DND-41 (cell line): ENCODE measurements at regions not wholly inside any gene's neighbourhood (a gene's known extent, or its start where the extent isn't known, plus 50 kb on each side); places are given as distances from the start of the nearest gene placed in this dataset.

Source experiments
- ATAC-seq: fragments of 200-7000 bp; cut with Tn5 transposase; 3 replicates; pipeline ENCODE4 v1.9.1; 2021; ENCODE audit warnings: low read depth; ENCODE audit not compliant: insufficient read depth
- DNase-seq: peaks from one replicate; pipeline ENCODE4 v3.0.0-alpha.2; 2020
- H2AFZ ChIP-seq: 2 replicates; pipeline ENCODE4 v1.6.0; 2012; ENCODE audit warnings: low read depth, low read length
- H3K27ac ChIP-seq: 2 replicates; pipeline ENCODE4 v1.5.1; 2012; ENCODE audit warnings: low read length, inconsistent platforms
- H3K27me3 ChIP-seq: fragments of 200-600 bp; sonication (generic); 2 replicates; pipeline ENCODE4 v1.6.0; 2012; ENCODE audit warnings: low read length, mild to moderate bottlenecking, inconsistent platforms; ENCODE audit not compliant: insufficient read depth, poor library complexity
- H3K36me3 ChIP-seq: 2 replicates; pipeline ENCODE4 v1.5.1; 2012; ENCODE audit warnings: low read length, inconsistent platforms; ENCODE audit not compliant: insufficient read depth
- H3K4me1 ChIP-seq: 2 replicates; pipeline ENCODE4 v1.5.1; 2012; ENCODE audit warnings: mild to moderate bottlenecking, low read length; ENCODE audit not compliant: insufficient read depth
- H3K4me2 ChIP-seq: 2 replicates; pipeline ENCODE4 v1.6.0; 2012; ENCODE audit warnings: mild to moderate bottlenecking, moderate library complexity, low read length, inconsistent platforms; ENCODE audit not compliant: insufficient read depth
- H3K4me3 ChIP-seq, 2 experiments: fragments of 200-600 bp in 1 of 2; shearing (Covaris generic) in 1 of 2; 2 replicates each; pipeline ENCODE4 v1.5.1; 2012 to 2016; ENCODE audit warnings: inconsistent platforms in 2 of 2, low read length in 2 of 2, mild to moderate bottlenecking in 2 of 2, low read depth in 1 of 2, moderate library complexity in 1 of 2
- H3K79me2 ChIP-seq: 2 replicates; pipeline ENCODE4 v1.6.0; 2012; ENCODE audit warnings: low read length, inconsistent platforms; ENCODE audit not compliant: insufficient read depth
- H3K9ac ChIP-seq: 2 replicates; pipeline ENCODE4 v1.6.0; 2012; ENCODE audit warnings: low read depth, mild to moderate bottlenecking, inconsistent platforms, low read length, moderate library complexity
- H3K9me3 ChIP-seq: 2 replicates; pipeline ENCODE4 v1.5.1; 2012; ENCODE audit warnings: low read length, moderate library complexity, mild to moderate bottlenecking, inconsistent platforms; ENCODE audit not compliant: insufficient read depth, severe bottlenecking
- H4K20me1 ChIP-seq: 2 replicates; pipeline ENCODE4 v1.6.0; 2012; ENCODE audit warnings: low read length; ENCODE audit not compliant: insufficient read depth
- CTCF ChIP-seq: IDR thresholded peaks from 2 replicates; pipeline ENCODE4 v1.5.1; 2012; ENCODE audit warnings: borderline replicate concordance, low read length, moderate library complexity, mild to moderate bottlenecking; ENCODE audit not compliant: poor library complexity, severe bottlenecking; ENCODE audit errors: extremely low read depth
- EZH2 ChIP-seq: IDR thresholded peaks from 3 replicates; pipeline ENCODE4 v1.6.1; 2012; ENCODE audit warnings: borderline replicate concordance, low read depth, mild to moderate bottlenecking, moderate library complexity, low read length, inconsistent platforms; ENCODE audit not compliant: severe bottlenecking

- Histone ChIP-seq H3K9ac (no peak overlapping the region), H4K20me1 (no peaks in the 10 kb centered on the region), H3K4me2 (no peak overlapping the region), H3K4me1 (no peaks in the 10 kb centered on the region), H3K79me2 (no peaks in the 10 kb centered on the region), H3K27ac (no peak overlapping the region), H3K9me3 (no peaks in the 10 kb centered on the region), H2AFZ (no peak overlapping the region), H3K36me3 (no peaks in the 10 kb centered on the region), H3K4me3 (no peak overlapping the region), H3K27me3 (no peaks in the 10 kb centered on the region)
- TF ChIP-seq EZH2 (no peak), CTCF (no peak)
- DNase-seq: no peak
- no peak for ATAC-seq
Observed at GRCh38 chr2:176745543-176746200, 466.9 kb upstream of the HNRNPA3 start.

GRCh38 chr2:176746411-176746810 lies 466.2 kb upstream of the HNRNPA3 start:
- Histone ChIP-seq H3K9me3 (no peaks in the 10 kb centered on the region), H2AFZ (no peak overlapping the region), H3K27me3 (no peaks in the 10 kb centered on the region), H3K9ac (no peak overlapping the region), H3K4me1 (no peaks in the 10 kb centered on the region), H4K20me1 (no peaks in the 10 kb centered on the region), H3K4me3 (no peak overlapping the region), H3K27ac (no peak overlapping the region), H3K79me2 (no peaks in the 10 kb centered on the region), H3K4me2 (no peak overlapping the region), H3K36me3 (no peaks in the 10 kb centered on the region)
- TF ChIP-seq CTCF (no peak), EZH2 (no peak)
- ATAC-seq (no peak), DNase-seq (no peak)

DNA sequence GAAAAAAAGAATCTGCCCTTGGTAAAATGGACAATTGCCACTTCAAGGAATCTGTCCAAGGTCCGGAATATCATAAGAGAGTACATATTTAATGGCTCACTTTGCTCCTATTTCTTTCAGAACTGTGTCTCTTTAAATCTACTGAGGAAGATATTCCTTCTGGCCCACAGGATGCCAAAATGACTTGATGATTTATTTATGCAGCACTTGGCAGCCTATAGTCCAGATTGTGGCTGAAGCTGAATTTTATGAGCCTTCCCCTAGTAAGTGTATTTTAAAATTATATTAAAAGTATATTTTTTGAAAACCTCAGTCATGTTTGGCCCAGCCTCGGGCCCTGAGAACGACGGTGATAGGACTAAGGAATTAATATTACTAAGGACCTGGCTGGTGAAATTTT lies 465.1 kb upstream of the HNRNPA3 start:
- H3K4me3 ChIP-seq: no peak overlapping the region
- H4K20me1 ChIP-seq: no peaks in the 10 kb centered on the region
- no peaks in the 10 kb centered on the region for H3K36me3 ChIP-seq
- H3K79me2 ChIP-seq: no peaks in the 10 kb centered on the region
- ATAC-seq (no peak), DNase-seq (no peak)
- H3K9ac ChIP-seq: no peak overlapping the region
- no peaks in the 10 kb centered on the region for H3K27me3 ChIP-seq
- no peaks in the 10 kb centered on the region for H3K4me1 ChIP-seq
- no peaks in the 10 kb centered on the region for H3K9me3 ChIP-seq
- TF ChIP-seq EZH2 (no peak), CTCF (no peak)
- H3K4me2 ChIP-seq: no peak overlapping the region
- no peak overlapping the region for H2AFZ ChIP-seq
- H3K27ac ChIP-seq: no peak overlapping the region

DNA sequence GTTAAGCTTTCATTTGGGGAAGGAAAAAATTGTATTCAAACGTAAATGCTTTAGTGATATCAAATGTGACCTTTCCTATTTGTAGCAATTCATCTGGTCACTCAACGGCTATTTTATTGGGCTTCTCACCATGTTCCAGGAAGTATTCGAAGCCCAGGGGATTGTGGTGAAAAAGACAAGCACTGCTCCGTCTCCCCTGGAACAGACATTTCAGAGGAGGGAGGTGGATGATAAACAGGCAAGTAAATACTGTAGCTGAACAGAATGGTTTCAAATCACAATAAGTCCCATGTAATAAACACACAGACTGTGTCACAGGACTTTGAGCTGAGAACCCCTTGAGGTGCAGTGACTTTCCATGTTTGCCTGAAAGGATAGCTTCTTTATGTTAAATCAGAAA lies 464.7 kb upstream of the HNRNPA3 start:
- ATAC-seq (no peak), DNase-seq (no peak)
- Histone ChIP-seq H2AFZ (no peak overlapping the region), H3K4me1 (no peaks in the 10 kb centered on the region), H4K20me1 (no peaks in the 10 kb centered on the region), H3K36me3 (no peaks in the 10 kb centered on the region), H3K27me3 (no peaks in the 10 kb centered on the region), H3K27ac (no peak overlapping the region), H3K9ac (no peak overlapping the region), H3K79me2 (no peaks in the 10 kb centered on the region), H3K9me3 (no peaks in the 10 kb centered on the region), H3K4me3 (no peak overlapping the region), H3K4me2 (no peak overlapping the region)
- no peak for TF ChIP-seq CTCF
